NCI-H1694 treated with DMSO at 0.1 percent for 48 hours (cell line): ENCODE measurements at regions not wholly inside any gene's neighbourhood (a gene's known extent, or its start where the extent isn't known, plus 50 kb on each side); places are given as distances from the start of the nearest gene placed in this dataset.

Source experiments
- DNase-seq: peaks from one replicate; lab custom pipeline; 2025; lab: John Stamatoyannopoulos, UW

DNA sequence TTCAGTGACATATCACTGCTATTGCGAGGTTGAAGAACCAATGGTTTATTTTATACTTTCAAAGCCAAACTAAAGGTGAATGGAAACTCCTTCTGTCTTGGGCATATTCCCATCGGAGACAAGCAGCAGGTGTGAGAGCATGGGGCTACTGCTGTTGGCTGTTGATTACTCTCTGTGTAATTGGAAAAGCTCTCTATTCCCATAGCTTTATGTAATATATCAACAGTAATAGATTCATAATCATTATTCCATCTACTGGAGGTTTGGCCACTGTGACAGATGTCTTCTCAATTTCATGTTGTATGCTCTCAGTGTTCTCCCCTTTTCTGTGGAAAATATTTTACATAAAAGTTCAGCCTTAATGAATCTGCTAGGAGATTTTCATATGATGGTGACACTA is 352.0 kb downstream of the BTG1 start:
- no peak for DNase-seq

DNA sequence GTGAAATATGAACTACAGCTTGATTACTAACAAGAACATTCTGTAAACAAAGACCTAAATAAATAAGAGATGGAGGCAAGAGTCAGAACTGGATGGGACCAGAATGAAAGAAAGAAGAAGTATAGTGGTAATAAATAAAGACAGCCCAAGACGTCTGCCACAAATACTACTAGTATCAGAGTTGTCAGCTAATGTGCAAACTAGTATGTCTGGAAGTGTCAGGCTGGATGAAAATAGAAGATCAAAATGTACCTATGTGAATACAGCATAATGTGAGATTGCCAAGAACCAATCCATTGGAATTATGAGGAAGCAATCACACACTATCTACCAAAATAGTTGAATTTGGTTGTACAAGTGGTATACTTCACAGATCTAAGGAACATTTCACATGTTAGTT is 353.0 kb downstream of the BTG1 start:
- DNase-seq = no peak

DNA sequence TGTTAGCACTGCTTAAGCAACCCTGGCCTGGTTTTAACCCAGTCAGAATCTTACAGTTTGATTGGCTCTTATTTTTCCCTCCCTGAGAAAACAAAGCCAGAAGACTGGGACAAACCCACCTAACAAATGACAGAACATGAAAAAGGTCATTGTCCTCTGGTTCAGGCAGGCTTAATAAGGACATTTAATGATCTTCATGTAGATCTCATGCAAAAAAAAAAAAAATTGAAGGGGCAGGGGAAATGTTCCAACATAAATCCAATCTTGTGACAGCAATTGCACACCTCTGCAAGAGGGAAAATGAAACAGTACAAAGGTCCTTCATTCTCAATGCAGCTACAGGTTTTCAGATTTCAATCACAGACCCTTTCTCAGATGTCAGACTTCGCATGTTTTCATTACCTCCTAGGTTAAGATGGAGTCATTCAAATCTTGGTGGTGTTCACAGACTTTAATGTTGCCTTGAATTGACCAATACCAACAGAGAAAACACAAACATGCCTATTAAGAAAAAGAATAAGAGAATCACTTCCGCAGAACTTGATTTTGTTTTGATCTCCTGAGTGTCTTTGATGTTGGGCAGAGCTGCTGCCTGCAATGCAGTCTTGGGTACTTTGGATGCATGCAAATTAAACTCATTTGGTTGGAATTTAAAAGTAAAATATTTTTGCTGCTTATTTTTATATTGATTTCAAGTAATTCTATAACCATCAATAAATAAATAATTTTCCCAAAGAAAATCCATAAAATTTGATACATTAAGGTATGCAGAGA is 359.0 kb downstream of the BTG1 start:
- DNase-seq = no peak

DNA sequence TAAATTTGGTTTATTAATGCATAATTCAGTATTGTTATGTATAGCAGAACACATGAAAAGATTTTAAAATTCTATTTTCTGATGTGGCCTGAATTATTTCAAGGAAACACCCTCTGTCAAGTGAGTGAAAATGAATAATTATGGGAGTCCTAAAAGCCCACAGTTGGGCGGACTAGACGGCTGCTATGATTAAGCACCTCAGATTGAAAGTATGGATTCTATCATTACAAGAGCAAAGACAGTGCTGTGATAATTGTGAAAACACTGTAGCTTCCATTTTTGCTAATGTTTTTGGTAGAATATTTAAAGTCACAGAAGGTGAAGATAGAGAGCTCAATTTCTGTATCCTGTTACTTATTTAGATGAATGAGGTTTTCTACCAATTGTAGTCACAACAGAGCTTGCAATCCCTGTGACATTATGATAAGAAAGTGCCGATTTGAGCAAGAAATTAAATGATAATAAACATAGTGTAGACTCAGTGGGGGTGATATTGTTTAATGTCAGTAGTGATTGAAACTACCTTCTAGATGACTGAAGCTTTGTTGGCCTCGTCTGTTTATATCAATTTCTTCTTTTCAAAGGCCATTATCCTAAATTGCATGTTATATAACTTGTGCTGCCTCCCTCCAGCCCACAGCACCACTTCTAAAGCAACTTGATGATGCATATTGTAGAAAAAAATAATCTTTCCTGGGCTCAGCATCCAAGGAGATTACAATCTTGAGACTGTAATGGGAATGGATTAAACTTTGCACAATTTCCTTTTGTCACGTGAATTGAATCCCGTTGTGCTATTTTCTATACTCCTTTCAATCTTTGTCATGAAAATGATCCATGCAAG is 359.8 kb downstream of the BTG1 start:
- DNase-seq = no peak

DNA sequence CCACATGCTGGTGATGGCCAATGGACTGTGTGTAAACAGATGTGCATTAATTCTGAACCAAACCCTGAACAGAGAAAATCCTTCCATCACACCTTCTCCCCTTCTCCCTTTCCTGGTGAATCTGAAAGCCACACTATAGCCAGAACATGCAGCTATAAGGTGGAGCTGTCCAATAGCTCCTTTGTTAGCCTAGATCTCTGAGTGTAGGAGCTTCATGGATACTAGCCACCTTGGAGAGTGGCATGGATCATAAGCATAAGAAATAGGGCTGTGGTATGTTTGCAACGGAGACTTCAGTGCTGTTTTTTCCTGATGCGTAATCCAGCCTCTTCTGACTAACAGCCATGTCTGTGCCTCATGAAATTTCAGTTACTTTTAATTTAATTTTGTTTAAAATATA is 364.5 kb downstream of the BTG1 start:
- DNase-seq = no peak

DNA sequence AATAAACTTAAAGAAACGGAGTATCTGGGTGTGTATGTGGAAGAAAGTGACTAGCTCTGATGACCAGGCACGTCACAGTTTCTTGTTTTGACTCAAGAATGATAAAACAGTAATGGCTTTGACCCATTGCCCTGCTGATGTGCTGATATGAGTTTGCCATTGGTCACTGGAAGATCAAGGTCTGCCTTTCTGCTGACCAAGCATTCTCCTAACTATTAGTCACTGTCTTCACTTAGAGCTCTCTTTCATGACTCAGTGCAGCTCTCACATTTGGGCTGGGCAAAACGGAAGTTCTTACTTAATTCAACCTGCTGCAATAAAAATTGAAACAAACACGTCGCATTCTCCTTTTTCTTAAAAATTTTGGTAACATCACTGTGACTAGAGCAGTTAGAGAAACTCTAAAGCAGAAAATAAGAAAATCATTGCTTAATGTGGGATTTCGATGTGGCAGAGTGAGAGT is 366.7 kb downstream of the BTG1 start:
- DNase-seq = no peak

DNA sequence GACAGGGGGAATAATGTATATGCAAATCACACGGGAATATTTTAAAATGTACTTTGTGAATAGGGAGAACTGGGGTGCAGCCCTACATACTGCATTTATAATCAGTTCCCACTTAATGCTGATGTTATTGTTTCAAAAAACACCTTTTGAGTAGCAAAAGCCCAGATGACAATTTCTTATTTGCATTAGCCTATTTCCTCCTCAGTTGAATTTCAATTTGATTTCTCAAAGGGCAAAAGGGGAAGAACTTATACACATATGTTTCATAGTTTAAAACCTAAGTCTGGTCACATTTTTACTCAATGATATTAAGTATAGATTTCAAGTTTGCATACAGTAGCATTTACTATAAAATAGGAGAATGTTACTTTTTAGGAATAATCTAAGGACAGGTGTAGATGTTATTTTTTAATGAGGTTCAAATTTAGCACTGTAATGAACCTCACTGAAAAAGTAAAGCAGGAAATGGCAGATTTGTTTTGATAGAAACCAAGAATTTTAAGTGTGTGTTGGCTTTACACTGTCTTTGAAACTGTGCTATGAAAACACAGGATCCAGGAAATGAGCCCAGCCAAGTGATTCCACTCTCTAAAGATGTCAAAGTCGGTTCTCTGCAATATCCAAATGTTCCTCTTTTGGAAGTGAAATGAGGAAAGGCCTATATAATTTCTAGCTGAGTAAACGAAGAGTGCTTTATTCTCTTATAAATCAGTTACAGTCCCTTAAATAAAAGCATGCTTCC is 367.4 kb downstream of the BTG1 start:
- DNase-seq = no peak

DNA sequence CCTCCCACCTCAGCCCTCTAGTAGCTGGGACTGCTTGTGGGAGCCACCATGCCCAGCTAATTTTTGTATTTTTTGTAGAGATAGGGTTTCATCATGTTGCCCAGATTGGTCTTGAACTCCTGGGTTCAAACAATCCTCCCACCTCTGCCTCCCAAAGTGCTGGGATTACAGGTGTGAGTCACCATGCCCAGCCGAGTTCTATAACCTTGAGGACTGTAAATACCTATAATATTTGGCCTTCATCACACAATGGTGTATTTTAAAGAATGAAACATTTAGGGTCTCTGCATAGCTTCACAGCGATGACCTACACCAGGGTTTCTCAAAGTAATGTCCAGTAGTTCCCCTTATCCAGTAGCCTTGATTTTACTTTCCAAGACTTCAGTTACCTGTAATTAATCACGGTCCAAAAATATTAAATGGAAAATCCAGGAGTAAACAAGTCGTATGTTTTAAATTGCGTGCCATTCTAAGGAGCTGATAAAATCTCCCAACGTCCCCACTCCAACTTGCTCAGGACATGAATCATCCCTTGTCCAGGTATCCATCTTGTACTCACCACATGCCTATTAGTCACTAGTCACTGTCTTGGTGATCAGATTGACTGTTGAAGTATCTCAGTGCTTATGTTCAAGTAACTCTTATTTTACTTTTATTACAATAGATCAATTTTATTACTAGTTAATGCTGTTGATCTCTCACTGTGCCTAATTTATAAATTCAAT is 368.2 kb downstream of the BTG1 start:
- DNase-seq = no peak

DNA sequence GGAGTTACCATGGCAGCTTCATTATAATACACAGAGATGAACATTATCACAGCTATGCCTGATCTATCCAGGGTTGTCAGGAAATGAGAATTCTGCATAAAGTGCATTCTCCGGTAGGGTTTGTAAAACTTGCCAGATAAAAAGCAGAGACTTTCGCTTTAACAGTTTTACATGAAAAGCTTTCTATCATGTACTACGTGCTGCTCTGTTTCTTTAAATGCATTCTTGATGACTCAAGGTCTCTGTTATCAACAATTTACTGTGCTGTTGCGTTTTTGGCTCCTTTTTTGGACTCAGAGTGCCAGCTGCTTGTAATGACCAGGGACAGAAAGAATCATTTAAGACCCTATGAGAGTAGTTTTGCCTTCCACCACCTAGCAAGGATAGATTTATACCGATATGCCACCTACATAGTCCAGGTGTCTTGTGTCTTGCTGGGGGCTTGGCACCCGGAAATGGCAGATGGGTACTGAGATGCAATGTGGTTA is 371.2 kb downstream of the BTG1 start:
- DNase-seq = no peak

DNA sequence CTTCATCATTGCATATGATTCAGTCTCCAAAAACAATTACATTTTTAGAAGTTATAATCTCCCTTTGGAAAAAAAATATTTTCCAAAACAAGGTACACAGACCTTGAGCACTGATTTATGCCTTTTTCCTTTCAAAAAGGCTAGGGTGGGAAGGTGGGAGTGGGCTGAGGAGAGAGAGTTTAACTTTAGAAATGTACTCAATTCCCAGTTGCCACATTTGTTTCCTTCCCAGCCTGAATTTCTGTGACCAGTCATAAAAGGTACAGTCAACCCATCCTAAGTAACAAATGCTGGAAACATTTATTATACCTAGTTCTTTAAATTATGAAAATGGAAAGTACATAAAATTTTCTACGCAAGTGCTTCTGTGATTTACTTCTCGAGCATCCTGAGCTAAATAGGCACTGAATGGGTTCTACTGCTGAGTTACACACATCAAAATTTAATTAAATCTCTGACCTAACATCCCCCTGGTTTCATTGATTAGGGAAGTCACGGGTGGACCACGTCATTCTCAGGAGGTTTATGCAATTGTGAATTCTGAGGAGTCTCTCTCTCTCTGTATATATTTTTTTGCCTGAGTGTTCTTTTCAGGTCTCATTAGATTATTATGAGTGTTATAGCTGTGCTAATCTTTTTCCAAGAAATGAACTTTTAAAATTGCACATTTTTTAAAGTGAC is 371.8 kb downstream of the BTG1 start:
- DNase-seq = no peak

DNA sequence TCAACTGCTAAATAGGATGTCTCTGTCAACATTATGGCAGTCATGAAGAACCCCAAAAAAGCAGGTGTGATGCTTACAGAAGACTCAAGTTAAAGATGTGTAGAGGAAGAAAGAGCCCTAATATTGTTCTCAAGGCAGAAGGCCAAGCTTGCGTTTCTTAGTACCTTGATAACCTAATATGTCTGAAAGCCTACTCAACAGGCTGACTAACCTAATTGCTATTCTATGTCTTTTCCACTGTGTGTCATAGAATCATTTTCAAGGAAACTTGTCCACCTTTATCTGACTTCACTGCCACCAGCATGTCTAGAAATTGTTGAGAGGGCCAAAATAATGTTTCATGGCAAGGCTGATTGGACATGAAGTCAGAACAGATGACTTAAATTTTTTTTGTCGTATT is 373.2 kb downstream of the BTG1 start:
- DNase-seq = no peak

DNA sequence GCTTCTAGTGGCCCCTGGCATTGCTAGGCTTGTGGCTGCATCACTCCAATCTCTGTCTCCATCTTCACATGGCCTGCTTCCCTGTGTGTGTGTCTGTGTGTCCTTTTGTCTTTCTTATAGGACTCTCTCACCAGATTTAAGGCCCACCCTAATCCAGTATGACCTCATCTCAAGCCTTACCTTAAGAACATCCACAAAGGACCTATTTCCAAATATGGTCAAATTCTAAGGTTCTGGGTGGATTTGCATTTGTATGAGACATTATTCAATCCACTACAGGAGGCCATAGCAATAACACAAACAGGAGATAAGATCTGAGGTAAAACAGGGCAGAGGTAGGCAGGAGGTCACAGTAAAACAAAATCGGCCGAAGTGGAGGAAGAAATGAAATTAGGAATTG is 375.9 kb downstream of the BTG1 start:
- no peak for DNase-seq

DNA sequence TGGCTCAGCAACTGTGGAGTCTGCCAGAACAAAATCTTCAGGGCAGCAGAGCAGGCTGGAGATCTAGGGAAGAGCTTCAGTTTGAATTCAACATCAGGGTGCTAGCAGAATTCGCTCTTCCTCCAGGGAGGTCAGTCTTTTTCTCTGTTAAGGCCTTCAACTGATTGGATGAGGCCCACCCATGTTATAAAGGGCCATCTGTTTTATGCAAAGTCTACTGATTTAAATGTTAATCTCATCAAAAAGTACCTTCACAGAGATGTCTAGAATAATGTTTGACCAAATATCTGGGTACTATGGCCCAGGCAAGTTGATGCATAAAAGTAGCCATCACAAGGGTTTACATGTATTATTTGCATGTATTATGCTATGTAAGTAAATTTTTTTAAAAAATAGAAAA is 378.4 kb downstream of the BTG1 start:
- no peak for DNase-seq

DNA sequence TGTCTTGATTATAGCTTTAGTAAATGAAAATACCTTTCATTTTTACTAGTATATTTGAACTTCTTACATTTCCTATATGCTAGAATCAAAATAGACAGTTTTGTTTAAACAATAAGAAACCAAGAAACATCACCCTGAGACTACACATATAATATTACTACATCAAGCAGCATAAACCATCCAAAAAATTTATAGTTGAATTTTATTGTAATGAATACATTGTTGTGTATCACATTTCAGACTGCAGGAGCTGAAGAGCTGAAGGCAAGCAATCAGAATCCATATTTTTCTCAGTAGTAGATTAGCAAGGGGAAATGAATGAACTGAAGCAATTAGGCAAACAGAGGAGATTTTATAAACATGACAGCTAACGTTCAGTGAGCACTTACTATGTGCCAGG is 379.2 kb downstream of the BTG1 start:
- no peak for DNase-seq

DNA sequence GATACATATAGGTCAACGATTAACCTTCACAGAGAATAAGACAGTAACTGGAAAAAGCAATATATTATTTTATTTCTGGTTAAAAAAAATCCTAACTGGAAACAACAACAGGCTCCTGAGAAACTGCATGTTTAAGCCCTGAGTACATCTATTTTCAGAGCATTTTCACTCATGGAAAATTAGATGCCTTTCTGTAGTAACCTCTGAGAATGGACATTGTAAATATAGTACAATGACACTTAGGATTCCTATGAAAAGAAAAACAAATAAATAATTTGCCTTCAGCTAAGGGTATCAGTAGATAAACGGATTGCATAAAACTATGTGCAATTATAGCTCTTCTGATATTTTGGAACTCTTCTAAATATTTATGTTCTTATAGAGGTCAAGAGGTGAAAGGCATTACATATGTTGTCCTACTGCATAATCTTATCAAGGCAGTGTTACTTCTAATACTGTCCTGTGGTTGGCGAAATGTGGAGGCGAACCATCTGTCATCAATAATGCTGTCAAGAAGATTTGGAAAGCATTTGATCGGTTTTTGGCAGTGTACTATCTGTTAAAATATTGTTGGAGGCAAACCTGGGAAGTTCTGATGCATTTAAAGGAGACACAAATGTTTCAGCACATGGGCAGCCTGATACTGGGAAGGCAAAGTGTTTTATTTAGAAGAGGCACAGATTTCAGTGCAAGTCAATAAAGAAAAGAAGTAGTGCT is 381.8 kb downstream of the BTG1 start:
- DNase-seq = no peak

DNA sequence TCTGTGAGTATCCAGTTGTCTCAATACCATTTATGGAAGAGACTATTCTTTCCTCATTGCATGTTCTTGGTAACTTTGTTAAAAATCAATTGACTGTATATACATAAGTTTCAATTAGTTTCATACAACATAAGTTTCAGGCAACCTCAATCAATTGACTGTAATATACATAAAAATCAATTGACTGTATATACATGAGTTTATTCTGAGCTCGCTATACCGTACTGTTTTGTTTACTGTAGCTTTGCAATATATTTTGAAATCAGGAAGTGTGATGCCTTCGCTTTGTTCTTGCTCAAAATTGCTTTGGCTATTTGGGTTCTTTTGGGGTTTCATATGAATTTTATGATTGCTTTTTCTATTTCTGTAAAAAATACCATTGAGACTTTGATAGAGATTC is 392.0 kb downstream of the BTG1 start:
- no peak for DNase-seq

DNA sequence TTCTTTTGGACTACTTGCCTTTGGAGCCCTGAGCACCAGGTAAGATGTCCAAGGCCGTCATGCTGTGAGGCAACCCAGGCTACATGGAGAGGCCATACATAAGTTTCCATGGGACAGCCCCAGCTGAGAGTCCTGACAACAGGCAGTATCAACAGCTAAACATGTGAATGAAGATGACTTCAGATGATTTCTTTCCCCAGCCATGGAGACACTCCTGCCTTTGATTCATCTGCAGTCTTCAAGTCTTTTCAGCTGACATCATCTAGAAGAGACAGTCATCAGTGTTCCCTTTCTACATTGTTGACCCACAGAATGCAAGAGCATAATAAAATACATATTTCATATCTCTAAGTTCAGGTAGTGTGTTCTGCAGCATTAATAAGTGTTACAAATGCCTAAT is 398.7 kb downstream of the BTG1 start:
- no peak for DNase-seq

DNA sequence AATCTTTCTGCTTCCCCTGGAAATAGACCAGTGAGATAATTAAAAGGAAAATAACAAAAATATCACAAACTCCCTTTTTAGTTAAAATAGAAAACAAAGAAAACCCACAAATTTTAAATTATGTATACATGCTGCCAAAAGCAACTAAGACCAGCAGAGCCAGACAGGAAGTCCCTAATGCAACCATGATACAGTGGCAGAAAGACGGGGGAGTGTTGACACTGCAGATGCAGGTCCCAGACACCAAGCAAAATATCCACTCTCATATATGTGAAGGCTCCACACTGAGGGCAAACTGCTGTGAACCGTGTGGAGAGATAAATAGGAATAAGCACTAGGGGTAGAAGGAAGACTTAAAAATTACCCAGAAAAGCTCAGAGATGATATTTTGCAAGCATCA is 401.0 kb downstream of the BTG1 start:
- no peak for DNase-seq

DNA sequence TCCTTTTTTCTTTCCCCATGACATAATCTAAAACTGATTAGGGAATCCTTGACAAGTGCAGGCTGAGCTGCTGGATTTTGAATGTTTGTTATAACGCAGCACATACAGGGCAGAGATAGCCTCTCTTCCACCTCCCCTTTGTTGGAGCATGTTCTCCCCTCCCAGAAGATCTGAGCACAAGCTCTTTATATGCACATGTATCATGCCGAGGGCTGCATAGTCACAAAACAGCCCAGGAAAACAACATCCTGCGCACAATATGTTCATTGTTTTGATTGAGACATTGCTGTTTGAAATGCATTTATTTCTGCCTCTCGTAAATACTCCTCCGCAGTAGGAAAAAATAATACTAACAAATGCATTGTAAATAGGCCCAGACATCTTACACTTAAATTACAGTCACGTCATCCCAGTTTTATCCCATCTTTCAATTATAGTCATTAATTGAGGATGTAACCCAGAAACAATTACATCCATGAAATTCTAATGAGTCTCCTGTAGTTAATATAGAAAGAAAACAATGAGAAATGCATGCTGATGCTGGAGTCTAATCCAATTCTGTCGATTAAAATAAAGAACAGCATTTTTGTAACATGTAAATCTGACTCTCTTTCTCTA is 401.8 kb downstream of the BTG1 start:
- no peak for DNase-seq

DNA sequence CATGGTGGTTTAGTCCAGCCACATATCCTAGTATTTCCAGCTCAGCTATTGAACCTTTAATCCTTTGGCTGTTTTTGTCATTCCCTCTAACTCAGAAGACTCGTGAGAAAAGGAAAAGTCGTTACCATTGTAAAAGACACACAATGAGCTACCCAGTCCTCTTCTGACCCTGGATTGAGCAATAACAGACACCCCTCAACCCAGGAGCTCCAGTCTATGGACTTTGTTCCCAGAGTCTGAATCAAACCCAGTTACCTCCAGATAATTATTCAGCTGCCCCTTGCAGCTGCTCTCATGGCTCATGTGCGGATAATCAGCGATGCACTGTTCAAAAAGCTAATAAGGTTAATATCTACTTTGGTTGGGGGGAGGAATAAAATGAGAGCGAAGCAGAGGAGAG is 402.4 kb downstream of the BTG1 start:
- no peak for DNase-seq
